Esophagus squamous epithelium (tissue), 5 donors: ENCODE measurements at regions not wholly inside any gene's neighbourhood (a gene's known extent, or its start where the extent isn't known, plus 50 kb on each side); places are given as distances from the start of the nearest gene placed in this dataset.

Experiments used
- DNase-seq: peaks from one replicate; lab custom pipeline; 2025; lab: John Stamatoyannopoulos, UW
- H3K27ac ChIP-seq, 4 donors: fragments of 200-600 bp; sonication (generic); one replicate each; pipeline ENCODE4 v1.5.1; 2016 to 2019; ENCODE audit warnings: mild to moderate bottlenecking in 1 of 4
- H3K27me3 ChIP-seq, 4 donors: fragments of 200-600 bp; sonication (generic); 1 replicate in 3 of 4; 2 replicates in 1 of 4; pipeline versions ENCODE4 v1.5.1 to v1.6.0; 2017 to 2021; ENCODE audit warnings: antibody characterized with exemption in 1 of 4
- H3K36me3 ChIP-seq, 3 donors: fragments of 200-600 bp; sonication (generic); one replicate each; pipeline ENCODE4 v1.5.1; 2016 to 2019
- H3K4me1 ChIP-seq, 3 donors: fragments of 200-600 bp; sonication (generic); one replicate each; pipeline ENCODE4 v1.5.1; 2017 to 2019
- H3K4me3 ChIP-seq, 4 donors: fragments of 200-600 bp; sonication (generic); 1 replicate in 3 of 4; 2 replicates in 1 of 4; pipeline ENCODE4 v1.5.1; 2016 to 2019; ENCODE audit warnings: mild to moderate bottlenecking in 2 of 4, moderate library complexity in 1 of 4
- H3K9me3 ChIP-seq, 3 donors: fragments of 200-600 bp; sonication (generic); one replicate each; pipeline ENCODE4 v1.5.1; 2016 to 2019
- CTCF ChIP-seq, 6 experiments: fragments of 450-650 bp in 4 of 6; fragments of 200-600 bp in 2 of 6; sonication (generic) in 2 of 6; IDR thresholded peaks; one replicate each; pipeline ENCODE4 v1.5.1; 2016 to 2019; ENCODE audit warnings: antibody characterized with exemption in 6 of 6, mild to moderate bottlenecking in 4 of 6, moderate library complexity in 4 of 6
- POLR2A ChIP-seq, 4 donors: fragments of 450-650 bp; IDR thresholded peaks; one replicate each; pipeline ENCODE4 v1.6.1; 2017; ENCODE audit warnings: antibody characterized with exemption in 4 of 4, mild to moderate bottlenecking in 4 of 4, moderate library complexity in 3 of 4
- WGBS, 2 donors: methylation state at CpG; one replicate each; pipeline ENCODE4 v1.1.5; 2018; 5-methylcytosine and 5-hydroxymethylcytosine counted together
- intact Hi-C: fragments of 100-400 bp; cut with DNase I; formaldehyde crosslinking; loops from one replicate; pipeline ENCODE4 v1.15.0; 2022
- donor health status: DM: yes; HTN: yes; CAD: no.

- H3K27ac ChIP-seq, result no peak overlapping the region
- H3K9me3 ChIP-seq, result no peaks in the 10 kb centered on the region
- no peaks in the 10 kb centered on the region for H3K27me3 ChIP-seq
- DNase-seq, result no peak
- no peak overlapping the region for H3K4me3 ChIP-seq
- H3K36me3 ChIP-seq, result no peaks in the 10 kb centered on the region
- intact Hi-C loops, result no loop called here
- 60 to 76% methylated on average over 4 of the region's 4 CpGs for WGBS, 2 donors
- TF ChIP-seq CTCF (IDR thresholded peaks at IDR 0.05) (no peak), POLR2A (IDR thresholded peaks at IDR 0.05) (no peak)
- no peaks in the 10 kb centered on the region for H3K4me1 ChIP-seq
Observed at GRCh38 chr7:81211934-81212320, 293.1 kb upstream of the SEMA3C start.

GRCh38 chr7:81211204-81211933 lies 292.5 kb upstream of the SEMA3C start:
- intact Hi-C loops, result no loop called here
- no peak for DNase-seq
- Histone ChIP-seq H3K27me3 (no peaks in the 10 kb centered on the region), H3K4me1 (no peaks in the 10 kb centered on the region), H3K9me3 (no peaks in the 10 kb centered on the region), H3K4me3 (no peak overlapping the region), H3K27ac (no peak overlapping the region), H3K36me3 (no peaks in the 10 kb centered on the region)
- 62 to 66% methylated on average over 6 of the region's 6 CpGs for WGBS, 2 donors
- no peak for TF ChIP-seq CTCF (IDR thresholded peaks at IDR 0.05)
- TF ChIP-seq POLR2A (IDR thresholded peaks at IDR 0.05), result no peak

GRCh38 chr7:81210137-81211064 lies 291.6 kb upstream of the SEMA3C start:
- Histone ChIP-seq H3K4me3 (no peak overlapping the region), H3K4me1 (no peaks in the 10 kb centered on the region), H3K36me3 (no peaks in the 10 kb centered on the region), H3K27ac (no peak overlapping the region), H3K27me3 (no peaks in the 10 kb centered on the region), H3K9me3 (no peaks in the 10 kb centered on the region)
- TF ChIP-seq POLR2A (IDR thresholded peaks at IDR 0.05) (no peak), CTCF (IDR thresholded peaks at IDR 0.05) (no peak)
- 34 to 54% methylated on average over 2 of the region's 2 CpGs for WGBS, 2 donors
- DNase-seq, result no peak
- intact Hi-C loops, result no loop called here

- TF ChIP-seq POLR2A (IDR thresholded peaks at IDR 0.05) (no peak), CTCF (IDR thresholded peaks at IDR 0.05) (no peak)
- H3K4me1 ChIP-seq, result no peaks in the 10 kb centered on the region
- no peaks in the 10 kb centered on the region for H3K36me3 ChIP-seq
- no peak overlapping the region for H3K27ac ChIP-seq
- intact Hi-C loops, result no loop called here
- no peak for DNase-seq
- no peaks in the 10 kb centered on the region for H3K9me3 ChIP-seq
- H3K27me3 ChIP-seq, result no peaks in the 10 kb centered on the region
- 75 to 76% methylated on average over 2 of the region's 2 CpGs for WGBS, 2 donors
- no peak overlapping the region for H3K4me3 ChIP-seq
Observed at GRCh38 chr7:81209059-81209458, 290.2 kb upstream of the SEMA3C start.

GRCh38 chr7:81207801-81208200 lies 288.9 kb upstream of the SEMA3C start:
- Histone ChIP-seq H3K27ac (no peak overlapping the region), H3K4me1 (no peaks in the 10 kb centered on the region), H3K4me3 (no peak overlapping the region), H3K27me3 (no peaks in the 10 kb centered on the region), H3K36me3 (no peaks in the 10 kb centered on the region), H3K9me3 (no peaks in the 10 kb centered on the region)
- no peak for DNase-seq
- intact Hi-C loops, result no loop called here
- 80% methylated on average over 5 of the region's 5 CpGs for WGBS, 2 donors
- TF ChIP-seq CTCF (IDR thresholded peaks at IDR 0.05) (no peak), POLR2A (IDR thresholded peaks at IDR 0.05) (no peak)
